Right lobe of liver (tissue), 4 donors: ENCODE measurements at regions not wholly inside any gene's neighbourhood (a gene's known extent, or its start where the extent isn't known, plus 50 kb on each side); places are given as distances from the start of the nearest gene placed in this dataset.

Experiments used
- POLR2A ChIP-seq: fragments of 450-650 bp; IDR thresholded peaks from one replicate; pipeline ENCODE4 v1.6.1; 2017; ENCODE audit warnings: antibody characterized with exemption, mild to moderate bottlenecking
- TF ChIP-seq, protein P1 (sequence below), 4 donors: fragments of 200-600 bp in 3 of 4; fragments of 450-650 bp in 1 of 4; IDR thresholded peaks; one replicate each; pipeline versions ENCODE4 v1.5.1 to v1.8.0; 2016 to 2022; ENCODE audit warnings: antibody characterized with exemption in 4 of 4, mild to moderate bottlenecking in 2 of 4
- donor health status: DM: no; HTN: no; CAD: no.
- donor health status: DM: no; HTN: no; CAD: no.
- donor health status: DM: no; HTN: yes; CAD: no.

DNA sequence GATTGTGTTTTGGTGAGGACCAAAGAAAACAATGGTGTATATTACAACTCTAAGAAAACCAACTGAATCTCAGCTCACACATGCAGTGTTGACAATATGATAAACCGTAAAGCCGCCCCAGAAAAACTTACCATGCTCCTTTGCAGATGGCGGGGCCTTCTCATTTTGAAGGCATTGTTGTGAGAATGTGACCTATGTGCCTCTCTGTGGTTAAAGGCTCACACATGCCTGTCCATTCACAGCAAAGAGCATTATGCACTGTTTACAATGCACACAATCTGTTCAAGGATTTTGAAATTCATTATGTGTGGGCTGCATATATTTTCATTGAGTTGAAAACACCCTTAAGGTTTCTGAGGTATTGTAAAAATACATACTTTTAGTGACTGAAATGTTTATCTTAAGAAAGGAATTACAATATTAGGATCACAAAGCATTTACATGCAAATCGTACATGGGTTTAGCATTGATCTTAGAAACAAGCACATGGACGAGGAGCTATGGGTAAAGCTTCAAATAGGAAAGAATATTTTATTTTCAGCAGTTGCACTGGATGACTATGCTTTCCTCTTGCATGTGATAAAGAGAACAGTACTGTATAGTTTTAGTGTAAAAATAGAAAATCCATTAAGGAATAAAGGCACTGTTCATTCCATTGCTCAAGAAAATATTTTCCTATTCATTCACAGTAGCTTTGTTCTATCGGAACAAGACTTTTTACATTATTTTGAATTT, 334.3 kb downstream of the ARL4A start:
- TF ChIP-seq, protein P1, sequence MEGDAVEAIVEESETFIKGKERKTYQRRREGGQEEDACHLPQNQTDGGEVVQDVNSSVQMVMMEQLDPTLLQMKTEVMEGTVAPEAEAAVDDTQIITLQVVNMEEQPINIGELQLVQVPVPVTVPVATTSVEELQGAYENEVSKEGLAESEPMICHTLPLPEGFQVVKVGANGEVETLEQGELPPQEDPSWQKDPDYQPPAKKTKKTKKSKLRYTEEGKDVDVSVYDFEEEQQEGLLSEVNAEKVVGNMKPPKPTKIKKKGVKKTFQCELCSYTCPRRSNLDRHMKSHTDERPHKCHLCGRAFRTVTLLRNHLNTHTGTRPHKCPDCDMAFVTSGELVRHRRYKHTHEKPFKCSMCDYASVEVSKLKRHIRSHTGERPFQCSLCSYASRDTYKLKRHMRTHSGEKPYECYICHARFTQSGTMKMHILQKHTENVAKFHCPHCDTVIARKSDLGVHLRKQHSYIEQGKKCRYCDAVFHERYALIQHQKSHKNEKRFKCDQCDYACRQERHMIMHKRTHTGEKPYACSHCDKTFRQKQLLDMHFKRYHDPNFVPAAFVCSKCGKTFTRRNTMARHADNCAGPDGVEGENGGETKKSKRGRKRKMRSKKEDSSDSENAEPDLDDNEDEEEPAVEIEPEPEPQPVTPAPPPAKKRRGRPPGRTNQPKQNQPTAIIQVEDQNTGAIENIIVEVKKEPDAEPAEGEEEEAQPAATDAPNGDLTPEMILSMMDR (IDR thresholded peaks at IDR 0.05): no peak
- TF ChIP-seq POLR2A: no peak
